ENCODE measurements at regions not wholly inside any gene's neighbourhood (a gene's known extent, or its start where the extent isn't known, plus 50 kb on each side); places are given as distances from the start of the nearest gene placed in this dataset.

DNA sequence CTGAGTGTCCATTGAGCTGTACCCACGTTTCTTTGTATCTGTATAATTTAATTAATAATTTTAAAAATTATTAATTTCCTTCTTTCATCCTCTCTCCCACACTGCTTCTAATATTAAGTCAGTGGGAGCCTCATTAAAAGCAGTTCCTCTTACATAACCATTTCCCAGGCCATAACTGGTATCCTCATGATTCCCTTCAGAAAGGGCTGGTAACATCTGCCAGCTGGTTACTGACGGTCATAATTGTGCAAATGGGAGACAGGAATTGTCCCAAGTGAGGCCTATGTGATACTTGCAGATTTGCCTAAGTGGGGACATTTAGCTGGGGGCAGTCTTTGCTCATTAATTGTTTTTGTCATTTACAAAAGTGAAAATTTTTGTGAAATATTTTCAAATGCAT lies 69.0 kb upstream of the SPAG17 start:
- no peaks in the 10 kb centered on the region for H3K4me1 Mint-ChIP-seq
- H3K9ac ChIP-seq (ENCODE audit: insufficient read depth, low read length, poor library complexity, severe bottlenecking), result no peak overlapping the region

DNA sequence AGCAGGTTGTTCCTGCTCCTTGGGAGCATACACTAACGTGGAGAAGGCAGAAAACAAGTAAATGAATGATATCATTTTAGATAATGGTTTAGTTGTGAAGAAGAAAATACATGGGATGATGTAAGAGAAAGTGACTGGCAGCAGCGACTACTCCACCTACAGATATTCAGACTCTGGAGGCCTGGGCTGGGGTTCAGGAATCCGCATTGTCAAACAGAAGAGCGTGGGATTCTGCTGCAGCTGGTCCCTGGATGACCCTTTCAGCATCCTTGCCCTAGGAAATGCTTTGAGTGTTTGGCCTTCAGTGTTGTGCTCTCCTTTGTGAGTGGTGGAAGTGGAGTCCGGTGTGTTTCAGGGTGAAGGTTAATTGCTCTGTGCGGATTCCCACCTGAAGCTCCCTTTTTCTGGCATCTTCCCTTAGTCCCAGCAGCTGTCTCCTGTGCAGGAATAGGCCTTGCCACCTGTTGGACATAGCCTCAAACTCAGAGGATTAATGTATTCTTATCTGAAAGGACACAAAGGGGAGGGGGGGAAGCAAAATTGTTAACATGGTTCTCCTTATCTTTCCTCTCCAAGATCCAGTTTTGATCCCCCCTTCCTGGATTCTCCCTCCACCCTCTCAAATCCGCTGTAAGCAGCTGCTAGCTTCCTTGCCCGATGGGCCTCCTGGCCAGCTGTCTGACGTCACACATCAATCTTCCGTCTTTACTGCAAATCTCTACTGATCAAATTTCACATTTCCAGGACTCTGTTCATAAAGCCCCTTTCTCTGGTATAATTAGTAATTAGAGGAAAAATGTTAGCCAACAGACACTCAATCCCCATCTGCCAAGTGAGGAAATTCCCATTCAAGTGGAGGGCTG lies 68.3 kb upstream of the SPAG17 start:
- no peak overlapping the region for H3K4me2 ChIP-seq (replicated peaks; ENCODE audit: extremely low read depth, low read length, poor library complexity, severe bottlenecking)
- 81% methylated on average over 4 of the region's 10 CpGs for WGBS (ENCODE audit: insufficient coverage)
- no peaks in the 10 kb centered on the region for H3K27me3 ChIP-seq (ENCODE audit: control insufficient read depth in 2 of 2, insufficient read depth in 2 of 2, low read length in 2 of 2)
- intact Hi-C loops (cut with micrococcal nuclease), result no loop called here
- Mint-ChIP-seq H3K4me1 (no peaks in the 10 kb centered on the region), H3K9me3 (peaks cover 0 to 2% (median 0%) of the 10 kb centered on the region in 7 donors), H3K4me3 (no peak overlapping the region), H3K36me3 (no peaks in the 10 kb centered on the region), H3K27me3 (ENCODE audit: low read depth in 3 of 3) (peaks cover 0 to 2% (median 0%) of the 10 kb centered on the region in 3 donors), H3K27ac (no peak overlapping the region)
- no peak overlapping the region for H2AFZ ChIP-seq (ENCODE audit: insufficient read depth, low read depth, low read length, poor library complexity, severe bottlenecking)
- H3K79me2 ChIP-seq (ENCODE audit: insufficient read depth, low read length), result no peaks in the 10 kb centered on the region
- H3K27ac ChIP-seq (ENCODE audit: low read depth in 1 of 2, low read length in 2 of 2), result no peak overlapping the region
- H3K36me3 ChIP-seq (replicated peaks in 1 of 2; ENCODE audit: control insufficient read depth in 1 of 2, insufficient read depth in 2 of 2, low read length in 2 of 2), result no peaks in the 10 kb centered on the region
- DNase-seq, result no peak
- H3K9ac ChIP-seq (ENCODE audit: insufficient read depth, low read length, poor library complexity, severe bottlenecking), result no peak overlapping the region
- no peaks in the 10 kb centered on the region for H3K4me1 ChIP-seq (ENCODE audit: control insufficient read depth in 1 of 2, insufficient read depth in 2 of 2, low read length in 2 of 2)
- H4K20me1 ChIP-seq (ENCODE audit: insufficient read depth, low read length), result no peaks in the 10 kb centered on the region
- H3K9me3 ChIP-seq (replicated peaks in 1 of 2; ENCODE audit: control insufficient read depth in 1 of 2, insufficient read depth in 1 of 2, low read length in 2 of 2), result no peaks in the 10 kb centered on the region
- TF ChIP-seq, protein P1, sequence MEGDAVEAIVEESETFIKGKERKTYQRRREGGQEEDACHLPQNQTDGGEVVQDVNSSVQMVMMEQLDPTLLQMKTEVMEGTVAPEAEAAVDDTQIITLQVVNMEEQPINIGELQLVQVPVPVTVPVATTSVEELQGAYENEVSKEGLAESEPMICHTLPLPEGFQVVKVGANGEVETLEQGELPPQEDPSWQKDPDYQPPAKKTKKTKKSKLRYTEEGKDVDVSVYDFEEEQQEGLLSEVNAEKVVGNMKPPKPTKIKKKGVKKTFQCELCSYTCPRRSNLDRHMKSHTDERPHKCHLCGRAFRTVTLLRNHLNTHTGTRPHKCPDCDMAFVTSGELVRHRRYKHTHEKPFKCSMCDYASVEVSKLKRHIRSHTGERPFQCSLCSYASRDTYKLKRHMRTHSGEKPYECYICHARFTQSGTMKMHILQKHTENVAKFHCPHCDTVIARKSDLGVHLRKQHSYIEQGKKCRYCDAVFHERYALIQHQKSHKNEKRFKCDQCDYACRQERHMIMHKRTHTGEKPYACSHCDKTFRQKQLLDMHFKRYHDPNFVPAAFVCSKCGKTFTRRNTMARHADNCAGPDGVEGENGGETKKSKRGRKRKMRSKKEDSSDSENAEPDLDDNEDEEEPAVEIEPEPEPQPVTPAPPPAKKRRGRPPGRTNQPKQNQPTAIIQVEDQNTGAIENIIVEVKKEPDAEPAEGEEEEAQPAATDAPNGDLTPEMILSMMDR (IDR thresholded peaks at IDR 0.05), result no peak
- no peak overlapping the region for H3K4me3 ChIP-seq (replicated peaks in 1 of 3; ENCODE audit: low read depth in 2 of 3, low read length in 3 of 3)

More for the DNA sequence above, 69.0 kb upstream of the SPAG17 start:
- H4K20me1 ChIP-seq (ENCODE audit: insufficient read depth, low read length), result no peaks in the 10 kb centered on the region
- WGBS (ENCODE audit: insufficient coverage), result 100% methylated on average over 1 of the region's 2 CpGs
- no peak overlapping the region for H3K4me3 Mint-ChIP-seq
- DNase-seq, result no peak
- H3K4me3 ChIP-seq (replicated peaks in 1 of 3; ENCODE audit: low read depth in 2 of 3, low read length in 3 of 3), result no peak overlapping the region
- H3K36me3 ChIP-seq (replicated peaks in 1 of 2; ENCODE audit: control insufficient read depth in 1 of 2, insufficient read depth in 2 of 2, low read length in 2 of 2), result no peaks in the 10 kb centered on the region
- intact Hi-C loops (cut with micrococcal nuclease), result no loop called here
- H2AFZ ChIP-seq (ENCODE audit: insufficient read depth, low read depth, low read length, poor library complexity, severe bottlenecking), result no peak overlapping the region
- no peaks in the 10 kb centered on the region for H3K36me3 Mint-ChIP-seq
- no peaks in the 10 kb centered on the region for H3K9me3 ChIP-seq (replicated peaks in 1 of 2; ENCODE audit: control insufficient read depth in 1 of 2, insufficient read depth in 1 of 2, low read length in 2 of 2)
- peaks cover 0 to 2% (median 1%) of the 10 kb centered on the region in 7 donors for H3K9me3 Mint-ChIP-seq
- no peaks in the 10 kb centered on the region for H3K4me1 ChIP-seq (ENCODE audit: control insufficient read depth in 1 of 2, insufficient read depth in 2 of 2, low read length in 2 of 2)
- peaks cover 0 to 4% (median 2%) of the 10 kb centered on the region in 3 donors for H3K27me3 Mint-ChIP-seq (ENCODE audit: low read depth in 3 of 3)
- TF ChIP-seq, protein P1 (IDR thresholded peaks at IDR 0.05), result no peak
- H3K79me2 ChIP-seq (ENCODE audit: insufficient read depth, low read length), result no peaks in the 10 kb centered on the region
- H3K27ac ChIP-seq (ENCODE audit: low read depth in 1 of 2, low read length in 2 of 2), result no peak overlapping the region
- H3K4me2 ChIP-seq (replicated peaks; ENCODE audit: extremely low read depth, low read length, poor library complexity, severe bottlenecking), result no peak overlapping the region
- H3K27ac Mint-ChIP-seq, result no peak overlapping the region
- no peaks in the 10 kb centered on the region for H3K27me3 ChIP-seq (ENCODE audit: control insufficient read depth in 2 of 2, insufficient read depth in 2 of 2, low read length in 2 of 2)
